HCT116 (cell line): ENCODE measurements at regions not wholly inside any gene's neighbourhood (a gene's known extent, or its start where the extent isn't known, plus 50 kb on each side); places are given as distances from the start of the nearest gene placed in this dataset.

Experiments
- ATAC-seq: fragments of 200-7000 bp; cut with Tn5 transposase; 2 replicates; pipeline ENCODE4 v1.9.1; 2020; ENCODE audit warnings: mild to moderate bottlenecking, moderate library complexity
- BruUV-seq: library from RNA; stranded (reverse); fragments of 400-500 nt; replicated peaks from 2 replicates; lab custom pipeline; 2021; lab: Mats Ljungman, UMichigan
- CTCF ChIA-PET: fragments of 300-600 bp; sonication (Branson Sonifier 250); formaldehyde crosslinking; loops from one replicate; lab custom pipeline; 2021; ENCODE audit warnings: antibody characterized with exemption; lab: Charles Lee
- POLR2A ChIA-PET: fragments of 300-600, 350-600 bp; sonication (Branson Sonifier 250); formaldehyde crosslinking; loops from one replicate; lab custom pipeline; 2021; ENCODE audit warnings: antibody characterized with exemption; lab: Charles Lee
- RAD21 ChIA-PET, 2 experiments: fragments of 300-600 bp; sonication (Branson Sonifier 250); formaldehyde crosslinking; loops; one replicate each; lab custom pipeline; 2023; ENCODE audit warnings: low total read pairs in 2 of 2; ENCODE audit not compliant: uncharacterized antibody in 2 of 2, unreplicated experiment in 2 of 2, low non-redundant PET in 1 of 2; lab: Charles Lee
- DNase-seq: peaks from one replicate; pipeline ENCODE4 v3.0.0-alpha.2; 2010; ENCODE audit warnings: low read depth, low spot score
- H2AFZ ChIP-seq: fragments of 200-600 bp; shearing (Covaris generic), sonication (generic); 2 replicates; pipeline ENCODE4 v1.6.1; 2017; ENCODE audit warnings: low read depth, mixed run types, mixed read lengths, antibody characterized with exemption, low read length; ENCODE audit not compliant: poor library complexity, severe bottlenecking
- H3K27ac ChIP-seq: 2 replicates; pipeline ENCODE4 v1.5.1; 2012; ENCODE audit warnings: low read depth, low read length
- H3K27me3 ChIP-seq: fragments of 200-600 bp; sonication (generic); 2 replicates; pipeline ENCODE4 v1.6.1; 2016; ENCODE audit warnings: mixed run types, low read length, mixed read lengths; ENCODE audit not compliant: insufficient read depth
- H3K36me3 ChIP-seq, 2 experiments: fragments of 200-500 bp in 1 of 2; fragments of 200-600 bp in 1 of 2; sonication (Bioruptor generic) in 1 of 2; sonication (generic) in 1 of 2; 2 replicates each; pipeline versions ENCODE4 v1.5.1 to v1.6.1; 2014 to 2016; ENCODE audit warnings: low read length in 2 of 2, inconsistent platforms in 1 of 2, mixed read lengths in 1 of 2, mixed run types in 1 of 2; ENCODE audit not compliant: insufficient read depth in 2 of 2, control insufficient read depth in 1 of 2
- H3K4me1 ChIP-seq, 2 experiments: fragments of 200-600 bp in 1 of 2; sonication (generic) in 1 of 2; 2 replicates each; pipeline versions ENCODE4 v1.5.1 to v1.6.1; 2012 to 2017; ENCODE audit warnings: low read length in 2 of 2, inconsistent platforms in 1 of 2, mild to moderate bottlenecking in 1 of 2, mixed read lengths in 1 of 2, mixed run types in 1 of 2, moderate library complexity in 1 of 2; ENCODE audit not compliant: insufficient read depth in 2 of 2, control insufficient read depth in 1 of 2
- H3K4me2 ChIP-seq: fragments of 200-600 bp; sonication (generic); 2 replicates; pipeline ENCODE4 v1.6.1; 2017; ENCODE audit warnings: mixed run types, low read length, mixed read lengths
- H3K4me3 ChIP-seq, 2 experiments: fragments of 200-600 bp in 1 of 2; sonication (generic) in 1 of 2; replicated peaks in 1 of 2; 2 replicates each; pipeline ENCODE4 v1.5.1; 2011 to 2016; ENCODE audit warnings: low read length in 2 of 2, control low read depth in 1 of 2, low read depth in 1 of 2, mild to moderate bottlenecking in 1 of 2, mixed read lengths in 1 of 2, mixed run types in 1 of 2
- H3K79me2 ChIP-seq: fragments of 200-600 bp; sonication (generic); 2 replicates; pipeline ENCODE4 v1.6.1; 2017; ENCODE audit warnings: mild to moderate bottlenecking, mixed run types, low read length, moderate library complexity, mixed read lengths; ENCODE audit not compliant: insufficient read depth
- H3K9ac ChIP-seq: fragments of 200-600 bp; sonication (generic); 2 replicates; pipeline ENCODE4 v1.6.1; 2016; ENCODE audit warnings: low read length, mixed read lengths
- H3K9me2 ChIP-seq: fragments of 200-600 bp; sonication (generic), shearing (Covaris generic); 2 replicates; pipeline ENCODE4 v1.6.1; 2017; ENCODE audit warnings: mixed run types, mild to moderate bottlenecking, moderate library complexity; ENCODE audit not compliant: insufficient read depth
- H3K9me3 ChIP-seq, 2 experiments: fragments of 200-500 bp in 1 of 2; fragments of 200-600 bp in 1 of 2; sonication (Bioruptor generic) in 1 of 2; sonication (generic) in 1 of 2; 2 replicates each; pipeline ENCODE4 v1.6.1; 2014 to 2017; ENCODE audit warnings: low read length in 2 of 2, mixed read lengths in 2 of 2, inconsistent platforms in 1 of 2, low read depth in 1 of 2, mild to moderate bottlenecking in 1 of 2, mixed run types in 1 of 2, moderate library complexity in 1 of 2; ENCODE audit not compliant: control insufficient read depth in 1 of 2, insufficient read depth in 1 of 2
- H4K20me1 ChIP-seq: fragments of 200-600 bp; sonication (generic), shearing (Covaris generic); 2 replicates; pipeline ENCODE4 v1.6.1; 2017; ENCODE audit warnings: mixed run types, mild to moderate bottlenecking, moderate library complexity; ENCODE audit not compliant: insufficient read depth
- CBX3 ChIP-seq: IDR thresholded peaks from 2 replicates; pipeline ENCODE4 v1.6.1; 2012; ENCODE audit warnings: low read depth
- CEBPB ChIP-seq: IDR thresholded peaks from 2 replicates; pipeline ENCODE4 v1.6.1; 2012; ENCODE audit warnings: low read depth
- EGR1 ChIP-seq: IDR thresholded peaks from 2 replicates; pipeline ENCODE4 v1.6.1; 2012; ENCODE audit warnings: low read depth
- ELF1 ChIP-seq: IDR thresholded peaks from 2 replicates; pipeline ENCODE4 v1.6.1; 2012; ENCODE audit warnings: low read depth, borderline replicate concordance
- EZH2phosphoT487 ChIP-seq: fragments of 200-600 bp; IDR thresholded peaks from 2 replicates; pipeline ENCODE4 v1.6.1; 2018; ENCODE audit warnings: antibody characterized with exemption, borderline replicate concordance
- FOSL1 ChIP-seq: IDR thresholded peaks from 2 replicates; pipeline ENCODE4 v1.6.1; 2012; ENCODE audit warnings: low read depth
- JUND ChIP-seq: IDR thresholded peaks from 2 replicates; pipeline ENCODE4 v1.6.1; 2012
- POLR2A ChIP-seq: IDR thresholded peaks from 2 replicates; pipeline ENCODE4 v1.7.0; 2011; ENCODE audit warnings: borderline replicate concordance; ENCODE audit not compliant: insufficient read depth, insufficient read length; ENCODE audit errors: extremely low read depth
- POLR2AphosphoS5 ChIP-seq: IDR thresholded peaks from 2 replicates; pipeline ENCODE4 v1.6.1; 2011; ENCODE audit warnings: mild to moderate bottlenecking, low read depth, low read length, moderate library complexity
- RAD21 ChIP-seq: IDR thresholded peaks from 2 replicates; pipeline ENCODE4 v1.6.1; 2012; ENCODE audit warnings: low read depth, mild to moderate bottlenecking
- SIN3A ChIP-seq: IDR thresholded peaks from 2 replicates; pipeline ENCODE4 v1.6.1; 2012; ENCODE audit warnings: low read depth
- SP1 ChIP-seq: IDR thresholded peaks from 2 replicates; pipeline ENCODE4 v1.6.1; 2012; ENCODE audit warnings: low read depth
- YY1 ChIP-seq: IDR thresholded peaks from 2 replicates; pipeline ENCODE4 v1.6.1; 2011; ENCODE audit warnings: low read length, low read depth, moderate library complexity, mild to moderate bottlenecking; ENCODE audit not compliant: insufficient replicate concordance; ENCODE audit errors: extremely low read depth
- ZBTB33 ChIP-seq: IDR thresholded peaks from 2 replicates; pipeline ENCODE4 v1.6.1; 2011; ENCODE audit warnings: mild to moderate bottlenecking, low read length, moderate library complexity; ENCODE audit not compliant: insufficient replicate concordance; ENCODE audit errors: extremely low read depth
- ZFX ChIP-seq: fragments of 450-650 bp; IDR thresholded peaks from 2 replicates; pipeline ENCODE4 v1.6.1; 2017
- ZNF274 ChIP-seq: fragments of 200-500 bp; sonication (Bioruptor generic); IDR thresholded peaks from 2 replicates; pipeline ENCODE4 v1.6.1; 2014; ENCODE audit warnings: mild to moderate bottlenecking, low read depth, low read length, inconsistent platforms
- intact Hi-C: fragments of 100-400 bp; cut with micrococcal nuclease; formaldehyde crosslinking; loops from 2 replicates; pipeline ENCODE4 v1.10.0; 2022
- TF ChIP-seq, protein P1 (sequence below): IDR thresholded peaks from 2 replicates; pipeline ENCODE4 v1.6.1; 2012
- TF ChIP-seq, protein P2 (sequence below): IDR thresholded peaks from 2 replicates; pipeline ENCODE4 v1.6.1; 2012

DNA sequence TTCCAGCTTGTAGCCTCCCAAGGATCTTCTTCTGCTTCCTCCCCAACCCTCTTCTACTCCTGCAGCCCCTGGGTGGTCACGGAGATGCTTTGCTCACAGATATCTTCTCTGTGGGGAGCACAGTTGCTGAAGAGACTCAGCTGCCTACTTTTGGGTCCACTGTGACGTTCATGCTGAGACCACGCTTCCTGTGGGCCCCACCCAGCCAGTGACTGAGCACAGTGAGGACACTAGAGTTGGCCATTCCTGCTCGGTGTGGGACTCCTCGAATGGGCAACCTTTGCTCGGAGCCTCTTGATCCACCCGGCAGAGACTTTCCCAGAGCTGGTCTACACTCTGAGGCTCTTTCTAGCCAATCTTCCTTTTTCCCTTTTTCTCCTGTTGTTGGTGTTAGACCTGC lies 73.9 kb downstream of the ADRA2A start:
- no peak overlapping the region for H3K4me2 ChIP-seq
- no peaks in the 10 kb centered on the region for H3K4me1 ChIP-seq
- DNase-seq (no peak), ATAC-seq (no peak)
- ChIA-PET POLR2A (no interaction called here), CTCF (no interaction called here), RAD21 (no interaction called here)
- H4K20me1 ChIP-seq: no peaks in the 10 kb centered on the region
- intact Hi-C loops: no loop called here
- no peaks in the 10 kb centered on the region for H3K9me3 ChIP-seq
- H3K9me2 ChIP-seq: no peaks in the 10 kb centered on the region
- H3K4me3 ChIP-seq: no peak overlapping the region
- H3K36me3 ChIP-seq: no peaks in the 10 kb centered on the region
- H2AFZ ChIP-seq: no peak overlapping the region
- no peak overlapping the region for H3K27ac ChIP-seq
- H3K79me2 ChIP-seq: no peaks in the 10 kb centered on the region
- BruUV-seq: no TSS peak
- TF ChIP-seq ZFX (no peak), CEBPB (no peak), POLR2A (no peak), EGR1 (no peak), ELF1 (no peak), ZNF274 (no peak), CBX3 (no peak), JUND (no peak), ZBTB33 (no peak), SP1 (no peak), POLR2AphosphoS5 (no peak), FOSL1 (no peak), YY1 (no peak), SIN3A (no peak), RAD21 (no peak), EZH2phosphoT487 (no peak)
- TF ChIP-seq, protein P1, sequence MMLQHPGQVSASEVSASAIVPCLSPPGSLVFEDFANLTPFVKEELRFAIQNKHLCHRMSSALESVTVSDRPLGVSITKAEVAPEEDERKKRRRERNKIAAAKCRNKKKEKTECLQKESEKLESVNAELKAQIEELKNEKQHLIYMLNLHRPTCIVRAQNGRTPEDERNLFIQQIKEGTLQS: no peak
- TF ChIP-seq, protein P2, sequence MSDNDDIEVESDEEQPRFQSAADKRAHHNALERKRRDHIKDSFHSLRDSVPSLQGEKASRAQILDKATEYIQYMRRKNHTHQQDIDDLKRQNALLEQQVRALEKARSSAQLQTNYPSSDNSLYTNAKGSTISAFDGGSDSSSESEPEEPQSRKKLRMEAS: no peak
- no peak overlapping the region for H3K9ac ChIP-seq
- peaks cover 84% of the 10 kb centered on the region for H3K27me3 ChIP-seq
